H1 (cell line): ENCODE measurements at regions not wholly inside any gene's neighbourhood (a gene's known extent, or its start where the extent isn't known, plus 50 kb on each side); places are given as distances from the start of the nearest gene placed in this dataset.

Source experiments
- EGR1 ChIP-seq: IDR thresholded peaks from 2 replicates; pipeline ENCODE4 v1.6.1; 2011; ENCODE audit warnings: low read depth, low read length, borderline replicate concordance
- HDAC2 ChIP-seq, 2 experiments: fragments of 300-600 bp in 1 of 2; sonication (generic) in 1 of 2; IDR thresholded peaks; 2 replicates each; pipeline ENCODE4 v1.6.1; 2011 to 2012; ENCODE audit warnings: low read depth in 2 of 2, low read length in 2 of 2, mild to moderate bottlenecking in 2 of 2, moderate library complexity in 2 of 2, borderline replicate concordance in 1 of 2, inconsistent platforms in 1 of 2

DNA sequence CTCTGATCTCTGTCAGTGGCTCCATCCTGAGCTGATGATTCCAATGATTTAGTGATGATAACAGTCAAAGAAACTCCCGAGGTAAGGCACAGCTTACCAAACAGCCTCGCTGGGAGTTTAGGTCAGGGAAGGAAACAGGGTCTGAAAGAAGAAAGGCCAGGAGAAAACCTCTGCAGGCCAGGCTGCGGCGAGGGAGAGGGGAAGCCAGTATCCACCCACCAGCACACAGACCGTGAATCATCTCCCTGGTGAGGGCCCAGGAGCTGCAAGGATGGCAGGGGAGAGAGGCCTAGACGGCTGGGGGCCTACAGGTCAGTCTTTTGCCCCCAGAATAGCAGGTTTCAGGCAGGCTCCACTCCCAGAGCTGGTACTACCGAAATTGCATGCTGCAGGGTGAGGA lies 590.5 kb downstream of the CCDC171 start (continued):
- TF ChIP-seq HDAC2 (IDR thresholded peaks at IDR 0.05; ENCODE audit: borderline replicate concordance in 1 of 2, low read depth in 2 of 2, low read length in 2 of 2) = no peak
- TF ChIP-seq EGR1 = no peak
